Endothelial cell of umbilical vein (primary cell): ENCODE measurements at regions not wholly inside any gene's neighbourhood (a gene's known extent, or its start where the extent isn't known, plus 50 kb on each side); places are given as distances from the start of the nearest gene placed in this dataset.

Source experiments
- EZH2 ChIP-seq: IDR thresholded peaks from 2 replicates; pipeline ENCODE4 v1.6.1; 2012; ENCODE audit warnings: borderline replicate concordance, low read depth, mild to moderate bottlenecking, moderate library complexity, low read length, inconsistent platforms; ENCODE audit not compliant: severe bottlenecking
- FOS ChIP-seq: IDR thresholded peaks from 2 replicates; pipeline ENCODE4 v1.6.1; 2011; ENCODE audit warnings: mild to moderate bottlenecking, low read length, moderate library complexity, borderline replicate concordance; ENCODE audit not compliant: insufficient read depth
- GATA2 ChIP-seq: IDR thresholded peaks from 2 replicates; pipeline ENCODE4 v1.7.0; 2011; ENCODE audit warnings: low read depth, mild to moderate bottlenecking, moderate library complexity, mixed read lengths, low read length; ENCODE audit not compliant: insufficient read length, insufficient read depth
- JUN ChIP-seq: IDR thresholded peaks from 2 replicates; pipeline ENCODE4 v1.6.1; 2011; ENCODE audit warnings: borderline replicate concordance, low read depth; ENCODE audit not compliant: insufficient read length, insufficient read depth
- MYC ChIP-seq: IDR thresholded peaks from one replicate; pipeline ENCODE4 v1.6.1; 2011; ENCODE audit warnings: mild to moderate bottlenecking, low read depth, low read length
- POLR2A ChIP-seq: IDR thresholded peaks from 2 replicates; pipeline ENCODE4 v1.6.1; 2012; ENCODE audit warnings: low read depth, mild to moderate bottlenecking, control low read depth, low read length
- POLR2AphosphoS5 ChIP-seq: IDR thresholded peaks from 2 replicates; pipeline ENCODE4 v1.6.1; 2012; ENCODE audit warnings: low read depth, mild to moderate bottlenecking, control low read depth, low read length, moderate library complexity; ENCODE audit not compliant: insufficient read depth
- TF ChIP-seq, protein P1 (sequence below), 2 donors: IDR thresholded peaks; 1 replicate in 1 of 2; 2 replicates in 1 of 2; pipeline ENCODE4 v1.5.1; 2011; ENCODE audit warnings: low read length in 2 of 2, mild to moderate bottlenecking in 2 of 2, moderate library complexity in 2 of 2, control low read depth in 1 of 2, inconsistent platforms in 1 of 2, low read depth in 1 of 2; ENCODE audit not compliant: insufficient read depth in 1 of 2; ENCODE audit errors: extremely low read depth in 1 of 2
- TF ChIP-seq, protein P2 (sequence below): IDR thresholded peaks from 2 replicates; pipeline ENCODE4 v1.6.1; 2011; ENCODE audit not compliant: insufficient read depth, insufficient read length

DNA sequence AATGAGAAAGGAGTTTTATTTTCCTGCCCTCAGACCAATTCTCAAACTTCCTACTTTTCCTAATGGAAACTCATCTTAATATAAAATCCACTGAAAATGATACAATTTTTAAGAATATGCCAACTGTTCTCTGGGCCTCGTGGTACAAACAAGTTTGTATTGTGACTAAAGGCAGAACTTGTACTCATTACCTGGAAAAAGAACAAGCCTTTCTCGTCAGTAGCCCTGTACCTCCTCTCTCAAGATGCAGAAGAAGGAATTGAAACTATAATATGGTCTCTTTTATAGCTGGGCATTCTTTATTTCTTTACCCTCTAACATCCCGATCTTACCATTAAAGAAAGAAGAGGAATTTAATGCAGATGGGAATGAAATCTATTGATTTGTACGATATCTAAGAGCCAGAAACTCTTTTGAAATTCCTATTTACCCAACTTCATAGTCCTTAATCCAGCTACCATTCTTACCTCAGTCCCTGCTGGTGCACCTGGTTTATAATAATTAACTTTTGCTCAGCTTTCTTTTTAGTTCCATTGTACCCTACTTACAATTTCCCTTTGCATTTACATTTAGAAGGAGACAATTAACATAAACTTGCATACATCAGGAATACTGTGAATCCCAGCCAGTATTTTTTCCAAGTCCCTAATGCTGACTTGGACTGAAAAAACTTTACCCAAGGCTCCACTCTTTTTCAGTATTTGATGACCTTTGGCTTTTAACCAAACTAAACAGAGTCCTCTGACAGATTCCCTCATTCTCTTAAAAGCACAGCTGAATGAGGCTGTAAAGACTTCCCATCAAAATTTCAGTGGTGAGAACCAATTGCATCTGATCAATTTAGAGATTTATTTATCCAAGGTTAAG, 1162.4 kb downstream of the BRINP3 start:
- TF ChIP-seq, protein P1, sequence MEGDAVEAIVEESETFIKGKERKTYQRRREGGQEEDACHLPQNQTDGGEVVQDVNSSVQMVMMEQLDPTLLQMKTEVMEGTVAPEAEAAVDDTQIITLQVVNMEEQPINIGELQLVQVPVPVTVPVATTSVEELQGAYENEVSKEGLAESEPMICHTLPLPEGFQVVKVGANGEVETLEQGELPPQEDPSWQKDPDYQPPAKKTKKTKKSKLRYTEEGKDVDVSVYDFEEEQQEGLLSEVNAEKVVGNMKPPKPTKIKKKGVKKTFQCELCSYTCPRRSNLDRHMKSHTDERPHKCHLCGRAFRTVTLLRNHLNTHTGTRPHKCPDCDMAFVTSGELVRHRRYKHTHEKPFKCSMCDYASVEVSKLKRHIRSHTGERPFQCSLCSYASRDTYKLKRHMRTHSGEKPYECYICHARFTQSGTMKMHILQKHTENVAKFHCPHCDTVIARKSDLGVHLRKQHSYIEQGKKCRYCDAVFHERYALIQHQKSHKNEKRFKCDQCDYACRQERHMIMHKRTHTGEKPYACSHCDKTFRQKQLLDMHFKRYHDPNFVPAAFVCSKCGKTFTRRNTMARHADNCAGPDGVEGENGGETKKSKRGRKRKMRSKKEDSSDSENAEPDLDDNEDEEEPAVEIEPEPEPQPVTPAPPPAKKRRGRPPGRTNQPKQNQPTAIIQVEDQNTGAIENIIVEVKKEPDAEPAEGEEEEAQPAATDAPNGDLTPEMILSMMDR (IDR thresholded peaks at IDR 0.05; ENCODE audit: extremely low read depth in 1 of 2, insufficient read depth in 1 of 2, low read depth in 1 of 2, low read length in 2 of 2) = no peak
- TF ChIP-seq POLR2A (no peak), MYC (no peak), EZH2 (no peak), POLR2AphosphoS5 (no peak), GATA2 (no peak), JUN (no peak), FOS (no peak)
- TF ChIP-seq, protein P2, sequence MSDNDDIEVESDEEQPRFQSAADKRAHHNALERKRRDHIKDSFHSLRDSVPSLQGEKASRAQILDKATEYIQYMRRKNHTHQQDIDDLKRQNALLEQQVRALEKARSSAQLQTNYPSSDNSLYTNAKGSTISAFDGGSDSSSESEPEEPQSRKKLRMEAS = no peak
